Neural crest cell (in vitro differentiated cells): ENCODE measurements at regions not wholly inside any gene's neighbourhood (a gene's known extent, or its start where the extent isn't known, plus 50 kb on each side); places are given as distances from the start of the nearest gene placed in this dataset.

Experiments
- DNase-seq: peaks from one replicate; pipeline ENCODE4 v3.0.0; 2021; ENCODE audit warnings: low read depth, mixed read lengths, low spot score
- H3K27ac Mint-ChIP-seq: one replicate; pipeline ENCODE4 v1.8.0; 2021; ENCODE audit warnings: mild to moderate bottlenecking, mixed read lengths; ENCODE audit not compliant: unreplicated experiment
- H3K27me3 Mint-ChIP-seq: 2 replicates; pipeline ENCODE4 v1.8.0; 2021; ENCODE audit warnings: low read depth, mild to moderate bottlenecking, mixed read lengths
- H3K36me3 Mint-ChIP-seq: 2 replicates; pipeline ENCODE4 v1.8.0; 2021; ENCODE audit warnings: low read depth, mild to moderate bottlenecking, mixed read lengths
- H3K4me1 Mint-ChIP-seq: 2 replicates; pipeline ENCODE4 v1.8.0; 2021; ENCODE audit warnings: mixed read lengths
- H3K4me3 Mint-ChIP-seq: one replicate; pipeline ENCODE4 v1.8.0; 2021; ENCODE audit warnings: mild to moderate bottlenecking, mixed read lengths
- H3K9me3 Mint-ChIP-seq: 2 replicates; pipeline ENCODE4 v1.8.0; 2021; ENCODE audit warnings: mixed read lengths
- CTCF ChIP-seq: fragments of 200-600 bp; sonication (generic); conservative IDR thresholded peaks from 2 replicates; pipeline ENCODE4 v1.5.0; 2021; ENCODE audit warnings: antibody characterized with exemption, mild to moderate bottlenecking

DNA sequence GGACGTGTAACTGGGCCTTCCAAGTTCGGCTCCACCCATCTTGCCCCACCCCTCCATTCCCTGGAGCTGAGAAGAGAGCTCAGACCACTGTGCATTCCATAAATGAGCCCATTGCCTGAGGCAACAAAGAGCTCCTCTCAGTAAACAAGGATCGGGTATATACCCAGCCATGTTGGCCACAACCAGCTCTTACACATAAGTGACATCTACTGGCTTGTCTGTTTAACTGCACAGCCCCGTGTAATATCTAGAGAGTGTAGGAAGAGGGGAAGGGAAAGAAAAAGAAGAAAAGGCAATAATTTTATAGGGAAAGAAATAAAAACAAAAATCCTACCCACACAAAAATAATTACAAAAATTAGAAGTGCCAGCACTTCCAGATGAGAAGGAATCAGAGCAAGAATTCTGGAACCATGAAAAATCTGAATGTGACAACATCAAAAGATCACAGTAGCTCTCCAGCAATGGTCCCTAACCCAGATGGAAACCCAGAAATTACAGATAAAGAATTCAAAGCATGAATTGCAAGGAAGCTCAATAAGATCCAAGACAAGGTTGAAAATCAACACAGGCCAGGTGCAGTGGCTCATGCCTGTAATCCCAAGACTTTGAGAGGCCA is 308.1 kb downstream of the RPAP3 start:
- peaks cover 4% of the 10 kb centered on the region for H3K36me3 Mint-ChIP-seq
- no peaks in the 10 kb centered on the region for H3K4me1 Mint-ChIP-seq
- no peak overlapping the region for H3K27ac Mint-ChIP-seq
- H3K27me3 Mint-ChIP-seq: peaks cover 6% of the 10 kb centered on the region
- peaks cover 16% of the 10 kb centered on the region for H3K9me3 Mint-ChIP-seq
- peak; percentile 48 for TF ChIP-seq CTCF
- DNase-seq: no peak
- no peak overlapping the region for H3K4me3 Mint-ChIP-seq

DNA sequence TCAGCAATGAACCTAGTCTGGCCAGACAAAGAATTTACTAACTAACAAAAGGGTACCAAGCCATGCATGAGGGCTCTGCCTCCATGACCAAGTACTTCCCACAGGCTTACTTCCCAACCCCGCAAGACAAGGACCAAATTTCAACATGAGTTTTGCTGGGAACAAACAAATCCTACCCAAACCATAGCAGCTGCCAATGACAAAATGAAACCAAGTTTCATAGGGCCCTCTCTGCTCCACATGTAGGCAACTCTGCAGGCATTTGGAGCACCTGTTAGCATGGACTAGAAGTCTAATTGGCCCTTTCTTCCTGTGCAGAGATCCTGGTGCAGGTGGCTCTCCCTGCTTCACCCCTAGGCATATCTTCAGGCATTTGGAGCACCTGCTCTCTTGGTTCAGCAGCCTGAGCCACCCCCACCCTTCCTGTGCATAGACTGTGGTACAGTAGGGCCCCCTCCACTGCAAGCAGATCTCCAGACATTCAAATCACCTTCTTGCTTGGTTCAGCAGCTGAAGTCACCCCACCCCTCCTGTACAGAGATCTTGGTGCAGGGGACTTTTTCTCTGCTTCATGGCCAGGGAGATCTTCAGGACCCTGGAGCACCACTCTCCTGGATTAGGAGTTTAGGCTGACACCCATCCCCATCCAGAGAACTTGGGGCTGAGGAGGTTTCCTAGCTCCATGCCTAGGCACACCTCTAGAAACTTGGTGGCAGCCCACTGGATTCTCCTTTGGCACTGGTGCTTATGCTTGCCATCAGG is 308.7 kb downstream of the RPAP3 start:
- no peak for DNase-seq
- H3K36me3 Mint-ChIP-seq: peaks cover 4% of the 10 kb centered on the region
- no peaks in the 10 kb centered on the region for H3K4me1 Mint-ChIP-seq
- peaks cover 4% of the 10 kb centered on the region for H3K27me3 Mint-ChIP-seq
- H3K27ac Mint-ChIP-seq: no peak overlapping the region
- peaks cover 16% of the 10 kb centered on the region for H3K9me3 Mint-ChIP-seq
- no peak for TF ChIP-seq CTCF
- H3K4me3 Mint-ChIP-seq: no peak overlapping the region

DNA sequence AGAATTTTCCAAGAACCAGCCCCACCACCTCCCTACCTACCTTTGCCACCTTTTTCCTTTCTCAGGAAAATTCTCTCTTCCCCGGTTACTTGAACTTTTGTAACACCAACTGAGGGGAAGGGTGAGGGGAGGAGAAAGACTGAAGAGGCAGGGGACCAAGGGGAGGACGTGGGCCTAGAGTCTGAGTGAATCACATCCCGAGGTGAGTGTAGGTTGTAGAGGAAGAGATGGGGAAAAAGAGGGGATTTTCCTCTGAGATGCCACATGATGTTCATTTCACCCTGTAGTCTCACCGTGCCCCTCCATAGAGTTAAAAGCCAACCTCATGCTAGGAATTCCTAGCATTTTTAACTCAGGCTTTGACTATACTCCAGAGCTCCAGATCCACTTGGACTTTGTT is 311.8 kb downstream of the RPAP3 start:
- Mint-ChIP-seq H3K27ac (no peak overlapping the region), H3K9me3 (peaks cover 11% of the 10 kb centered on the region), H3K4me1 (no peaks in the 10 kb centered on the region), H3K27me3 (no peaks in the 10 kb centered on the region), H3K4me3 (no peak overlapping the region), H3K36me3 (peaks cover 4% of the 10 kb centered on the region)
- DNase-seq: no peak
- no peak for TF ChIP-seq CTCF

DNA sequence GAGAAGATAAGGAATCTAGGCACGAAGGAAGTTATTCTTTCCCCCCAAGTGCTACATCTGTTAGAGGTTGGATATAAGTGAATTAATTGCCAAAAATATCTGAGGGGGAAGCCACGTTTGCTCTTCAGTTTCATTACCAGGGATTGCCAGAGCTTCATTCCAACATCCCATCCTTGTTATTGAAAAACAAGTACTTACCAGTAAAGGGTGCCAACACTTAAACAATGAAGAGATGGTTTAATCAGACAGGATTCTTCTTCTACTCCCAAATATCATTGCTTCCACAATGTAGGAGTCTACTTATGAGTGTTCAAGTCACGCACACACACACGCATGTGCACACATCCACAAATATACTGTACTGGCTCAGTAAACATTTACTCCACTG is 312.4 kb downstream of the RPAP3 start:
- H3K9me3 Mint-ChIP-seq: peaks cover 8% of the 10 kb centered on the region
- DNase-seq: no peak
- no peak overlapping the region for H3K4me3 Mint-ChIP-seq
- no peaks in the 10 kb centered on the region for H3K27me3 Mint-ChIP-seq
- TF ChIP-seq CTCF: no peak
- no peaks in the 10 kb centered on the region for H3K4me1 Mint-ChIP-seq
- no peak overlapping the region for H3K27ac Mint-ChIP-seq
- peaks cover 4% of the 10 kb centered on the region for H3K36me3 Mint-ChIP-seq

GRCh38 chr12:47391566-47391965 is 311.8 kb upstream of the AMIGO2 start:
- H3K9me3 Mint-ChIP-seq: peaks cover 3% of the 10 kb centered on the region

More at GRCh38 chr12:47391566-47391965, 311.8 kb upstream of the AMIGO2 start:
- Mint-ChIP-seq H3K4me1 (no peaks in the 10 kb centered on the region), H3K4me3 (no peak overlapping the region), H3K27me3 (no peaks in the 10 kb centered on the region), H3K36me3 (peaks cover 2% of the 10 kb centered on the region), H3K27ac (no peak overlapping the region)
- no peak for DNase-seq
- no peak for TF ChIP-seq CTCF
